ENCODE measurements at regions not wholly inside any gene's neighbourhood (a gene's known extent, or its start where the extent isn't known, plus 50 kb on each side); places are given as distances from the start of the nearest gene placed in this dataset.
A peak's percentile ranks its signal among the peaks of the same experiment; 100 is the strongest.

- no peak for DNase-seq (ENCODE audit: low spot score)
- no peak for TF ChIP-seq CTCF (IDR thresholded peaks at IDR 0.05)
- Histone ChIP-seq H3K27ac (no peak overlapping the region), H3K4me3 (no peak overlapping the region)
These were observed 51.3 kb upstream of the EGFL6 start for GRCh38 chrX:13518126-13518525.

GRCh38 chrX:13515211-13515930 lies 54.0 kb upstream of the EGFL6 start:
- no peak for TF ChIP-seq CTCF (IDR thresholded peaks at IDR 0.05)
- no peak for DNase-seq (ENCODE audit: low spot score)
- Histone ChIP-seq H3K4me3 (no peak overlapping the region), H3K27ac (no peak overlapping the region)

- Histone ChIP-seq H3K4me3 (no peak overlapping the region), H3K27ac (no peak overlapping the region)
- TF ChIP-seq CTCF (IDR thresholded peaks at IDR 0.05) = no peak
- no peak for DNase-seq (ENCODE audit: low spot score)
These were observed 57.5 kb upstream of the EGFL6 start for GRCh38 chrX:13511944-13512330.

- TF ChIP-seq CTCF (IDR thresholded peaks at IDR 0.05) = no peak
- Histone ChIP-seq H3K4me3 (no peak overlapping the region), H3K27ac (no peak overlapping the region)
- DNase-seq (ENCODE audit: low spot score) = no peak
These were observed 58.0 kb upstream of the EGFL6 start for GRCh38 chrX:13511241-13511943.

- no peak for TF ChIP-seq CTCF (IDR thresholded peaks at IDR 0.05)
- H3K4me3 ChIP-seq = no peak overlapping the region
- no peak overlapping the region for H3K27ac ChIP-seq
- DNase-seq (ENCODE audit: low spot score) = no peak
These were observed 61.5 kb upstream of the EGFL6 start for GRCh38 chrX:13507893-13508292.

GRCh38 chrX:13506574-13506973 lies 62.8 kb upstream of the EGFL6 start:
- no peak for DNase-seq (ENCODE audit: low spot score)
- no peak overlapping the region for H3K4me3 ChIP-seq
- H3K27ac ChIP-seq = no peak overlapping the region
- peak; percentile 79 for TF ChIP-seq CTCF (IDR thresholded peaks at IDR 0.05)

- no peak for TF ChIP-seq CTCF (IDR thresholded peaks at IDR 0.05)
- H3K27ac ChIP-seq = no peak overlapping the region
- H3K4me3 ChIP-seq = no peak overlapping the region
- DNase-seq (ENCODE audit: low spot score) = no peak
These were observed 66.8 kb upstream of the EGFL6 start for GRCh38 chrX:13502590-13502989.

Data from coronary artery (tissue), 2 donors.